HG03521 (cell line): ENCODE measurements at regions not wholly inside any gene's neighbourhood (a gene's known extent, or its start where the extent isn't known, plus 50 kb on each side); places are given as distances from the start of the nearest gene placed in this dataset.

ENCODE experiments used
- ATAC-seq: cut with Tn5 transposase; IDR thresholded peaks from one replicate; pipeline ENCODE4 v1.9.1; 2021; ENCODE audit warnings: mild to moderate bottlenecking, moderate library complexity; ENCODE audit not compliant: unreplicated experiment

GRCh38 chr5:143695244-143695864 is 116.6 kb upstream of the HMHB1 start:
- no peak for ATAC-seq

- no peak for ATAC-seq
Observed at GRCh38 chr5:143694357-143694756, 117.6 kb upstream of the HMHB1 start.

- ATAC-seq, result peak; percentile 95
Observed at GRCh38 chr5:143693651-143694252, 118.2 kb upstream of the HMHB1 start.

GRCh38 chr5:143692342-143692741 is 119.6 kb upstream of the HMHB1 start:
- ATAC-seq, result no peak

GRCh38 chr5:143691945-143692290 is 120.0 kb upstream of the HMHB1 start:
- ATAC-seq, result no peak

- ATAC-seq, result no peak
Observed at GRCh38 chr5:143691287-143691944, 120.5 kb upstream of the HMHB1 start.

GRCh38 chr5:143687604-143688003 is 124.4 kb upstream of the HMHB1 start:
- ATAC-seq, result no peak

- ATAC-seq, result no peak
Observed at GRCh38 chr5:143685246-143685815, 126.6 kb upstream of the HMHB1 start.

- no peak for ATAC-seq
Observed at GRCh38 chr5:143683459-143683858, 128.5 kb upstream of the HMHB1 start.

GRCh38 chr5:143682929-143683386 is 129.0 kb upstream of the HMHB1 start:
- no peak for ATAC-seq

- no peak for ATAC-seq
Observed at GRCh38 chr5:143682246-143682905, 129.6 kb upstream of the HMHB1 start.

GRCh38 chr5:143680672-143681259 is 131.2 kb upstream of the HMHB1 start:
- no peak for ATAC-seq

- no peak for ATAC-seq
Observed at GRCh38 chr5:143679777-143680176, 132.2 kb upstream of the HMHB1 start.

GRCh38 chr5:143678148-143678905 is 133.6 kb upstream of the HMHB1 start:
- ATAC-seq, result no peak

- ATAC-seq, result no peak
Observed at GRCh38 chr5:143677403-143677802, 134.6 kb upstream of the HMHB1 start.

GRCh38 chr5:143676802-143677201 is 135.2 kb upstream of the HMHB1 start:
- no peak for ATAC-seq

- no peak for ATAC-seq
Observed at GRCh38 chr5:143674469-143674786, 137.5 kb upstream of the HMHB1 start.

- ATAC-seq, result no peak
Observed at GRCh38 chr5:143673676-143674468, 138.1 kb upstream of the HMHB1 start.

GRCh38 chr5:143672806-143673205 is 139.2 kb upstream of the HMHB1 start:
- ATAC-seq, result no peak
